Stimulated activated CD8-positive, alpha-beta memory T cell treated with anti-CD3 and anti-CD28 coated beads, Interleukin-12 subunit alpha, Interleukin-12 subunit beta, amount 100 ng/mL, for 24 hours (primary cell): ENCODE measurements at regions not wholly inside any gene's neighbourhood (a gene's known extent, or its start where the extent isn't known, plus 50 kb on each side); places are given as distances from the start of the nearest gene placed in this dataset.

Experiments used
- DNase-seq: peaks from one replicate; pipeline ENCODE4 v3.0.0-alpha.2; 2020; ENCODE audit errors: extremely low read depth

DNA sequence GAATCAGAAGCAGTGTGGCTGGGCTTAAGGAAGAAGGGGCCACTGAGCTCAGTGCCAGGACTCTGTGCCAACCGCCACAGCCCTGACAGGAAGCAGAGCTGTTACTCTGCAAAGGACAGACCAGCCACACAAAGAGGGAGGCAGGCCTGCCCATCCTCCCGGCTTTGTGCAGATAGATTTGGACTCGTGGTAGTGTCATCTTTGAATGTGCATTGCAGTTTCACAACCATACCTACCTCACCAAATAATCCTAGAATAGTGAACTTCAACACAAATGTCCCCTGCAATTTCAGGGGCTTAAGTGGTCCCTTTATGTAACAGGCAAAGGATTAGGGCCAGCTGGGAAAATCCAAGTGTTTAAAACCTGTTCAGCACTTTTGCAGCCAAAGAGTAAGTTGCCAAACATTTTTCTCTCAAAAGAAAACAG lies 55.1 kb upstream of the CLDN10 start:
- no peak for DNase-seq

DNA sequence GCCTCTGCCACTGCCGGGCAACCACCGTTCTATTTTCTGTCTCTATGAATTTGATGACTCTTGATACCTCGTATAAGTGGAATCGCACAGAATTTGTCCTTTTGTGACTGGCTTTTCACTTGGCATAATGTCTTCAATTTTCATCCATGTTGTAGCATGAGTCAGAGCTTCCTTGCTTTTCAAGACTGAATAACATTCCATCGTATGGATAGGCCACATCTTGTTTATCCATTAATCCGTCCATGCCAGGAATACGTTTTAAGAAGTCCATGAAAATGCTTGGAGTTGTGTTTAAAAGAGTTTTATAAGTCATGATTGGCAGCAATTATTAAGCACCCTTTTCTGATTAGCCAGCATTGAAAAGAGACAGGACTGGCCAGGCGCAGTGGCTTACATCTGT lies 53.6 kb upstream of the CLDN10 start:
- DNase-seq: no peak

- no peak for DNase-seq
Observed at GRCh38 chr13:95499811-95500712, 52.5 kb upstream of the CLDN10 start.

GRCh38 chr13:95502216-95502615 lies 50.3 kb upstream of the CLDN10 start:
- DNase-seq: no peak
